Right atrium auricular region (tissue), 2 donors: ENCODE measurements at regions not wholly inside any gene's neighbourhood (a gene's known extent, or its start where the extent isn't known, plus 50 kb on each side); places are given as distances from the start of the nearest gene placed in this dataset.
A peak's percentile ranks its signal among the peaks of the same experiment; 100 is the strongest.
"Not testable (repeated sequence)": the region's sequence is repeated elsewhere in the genome, so short reads cannot be mapped to it uniquely, and the experiment has no call there.

Experiments
- DNase-seq: peaks from one replicate; pipeline ENCODE4 v3.0.0-alpha.2; 2019; ENCODE audit warnings: low spot score
- H3K27ac ChIP-seq, 2 donors: fragments of 200-600 bp; sonication (generic); 1 replicate in 1 of 2; 2 replicates in 1 of 2; pipeline ENCODE4 v1.5.1; 2016 to 2019
- H3K27me3 ChIP-seq, 2 donors: fragments of 200-600 bp; sonication (generic); one replicate each; pipeline versions ENCODE4 v1.5.1 to v1.6.0; 2017 to 2019
- H3K36me3 ChIP-seq: fragments of 200-600 bp; sonication (generic); one replicate; pipeline ENCODE4 v1.5.1; 2016
- H3K4me1 ChIP-seq, 2 donors: fragments of 200-600 bp; sonication (generic); one replicate each; pipeline versions ENCODE4 v1.5.1 to v1.6.0; 2017 to 2019
- H3K4me3 ChIP-seq, 2 donors: fragments of 200-600 bp; sonication (generic); 1 replicate in 1 of 2; 2 replicates in 1 of 2; pipeline ENCODE4 v1.5.1; 2017 to 2019; ENCODE audit warnings: mild to moderate bottlenecking in 1 of 2, moderate library complexity in 1 of 2
- H3K9me3 ChIP-seq, 2 donors: fragments of 200-600 bp; sonication (generic); one replicate each; pipeline ENCODE4 v1.5.1; 2019
- TF ChIP-seq, protein P1 (sequence below), 2 donors: fragments of 200-600 bp; sonication (generic); IDR thresholded peaks; one replicate each; pipeline ENCODE4 v1.5.1; 2019; ENCODE audit warnings: antibody characterized with exemption in 2 of 2

- H3K36me3 ChIP-seq, result no peaks in the 10 kb centered on the region
- no peak for DNase-seq
- H3K9me3 ChIP-seq, result no peaks in the 10 kb centered on the region
These were observed 403.0 kb upstream of the HS3ST1 start for GRCh38 chr4:11831739-11832138.

DNA sequence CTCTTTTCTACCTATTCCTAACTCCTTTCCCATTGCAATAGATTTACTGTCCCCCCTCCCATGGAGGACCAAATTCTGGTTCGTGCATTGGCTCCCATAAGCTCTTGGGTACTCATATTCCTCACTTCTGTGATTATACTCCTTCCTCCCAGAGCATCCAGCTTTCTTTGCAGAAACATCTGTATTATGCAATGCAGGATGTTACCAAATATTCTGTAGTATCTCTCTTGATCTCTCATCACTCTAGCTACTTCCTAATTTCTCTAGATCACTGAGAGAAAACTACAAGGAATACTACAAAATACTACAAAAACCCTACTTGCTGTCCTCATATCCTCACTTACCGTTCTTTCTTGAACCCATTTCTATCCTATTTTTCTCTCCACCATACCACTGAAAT is 395.9 kb upstream of the HS3ST1 start:
- Histone ChIP-seq H3K9me3 (no peaks in the 10 kb centered on the region), H3K36me3 (no peaks in the 10 kb centered on the region), H3K27ac (no peak overlapping the region), H3K27me3 (no peaks in the 10 kb centered on the region), H3K4me1 (no peaks in the 10 kb centered on the region), H3K4me3 (no peak overlapping the region)
- DNase-seq, result no peak
- TF ChIP-seq, protein P1, sequence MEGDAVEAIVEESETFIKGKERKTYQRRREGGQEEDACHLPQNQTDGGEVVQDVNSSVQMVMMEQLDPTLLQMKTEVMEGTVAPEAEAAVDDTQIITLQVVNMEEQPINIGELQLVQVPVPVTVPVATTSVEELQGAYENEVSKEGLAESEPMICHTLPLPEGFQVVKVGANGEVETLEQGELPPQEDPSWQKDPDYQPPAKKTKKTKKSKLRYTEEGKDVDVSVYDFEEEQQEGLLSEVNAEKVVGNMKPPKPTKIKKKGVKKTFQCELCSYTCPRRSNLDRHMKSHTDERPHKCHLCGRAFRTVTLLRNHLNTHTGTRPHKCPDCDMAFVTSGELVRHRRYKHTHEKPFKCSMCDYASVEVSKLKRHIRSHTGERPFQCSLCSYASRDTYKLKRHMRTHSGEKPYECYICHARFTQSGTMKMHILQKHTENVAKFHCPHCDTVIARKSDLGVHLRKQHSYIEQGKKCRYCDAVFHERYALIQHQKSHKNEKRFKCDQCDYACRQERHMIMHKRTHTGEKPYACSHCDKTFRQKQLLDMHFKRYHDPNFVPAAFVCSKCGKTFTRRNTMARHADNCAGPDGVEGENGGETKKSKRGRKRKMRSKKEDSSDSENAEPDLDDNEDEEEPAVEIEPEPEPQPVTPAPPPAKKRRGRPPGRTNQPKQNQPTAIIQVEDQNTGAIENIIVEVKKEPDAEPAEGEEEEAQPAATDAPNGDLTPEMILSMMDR (IDR thresholded peaks at IDR 0.05), result no peak

More at GRCh38 chr4:11831739-11832138, 403.0 kb upstream of the HS3ST1 start:
- TF ChIP-seq, protein P1 (IDR thresholded peaks at IDR 0.05), result no peak
- no peaks in the 10 kb centered on the region for H3K4me1 ChIP-seq
- H3K4me3 ChIP-seq, result no peak overlapping the region
- H3K27me3 ChIP-seq, result no peaks in the 10 kb centered on the region
- H3K27ac ChIP-seq, result no peak overlapping the region

DNA sequence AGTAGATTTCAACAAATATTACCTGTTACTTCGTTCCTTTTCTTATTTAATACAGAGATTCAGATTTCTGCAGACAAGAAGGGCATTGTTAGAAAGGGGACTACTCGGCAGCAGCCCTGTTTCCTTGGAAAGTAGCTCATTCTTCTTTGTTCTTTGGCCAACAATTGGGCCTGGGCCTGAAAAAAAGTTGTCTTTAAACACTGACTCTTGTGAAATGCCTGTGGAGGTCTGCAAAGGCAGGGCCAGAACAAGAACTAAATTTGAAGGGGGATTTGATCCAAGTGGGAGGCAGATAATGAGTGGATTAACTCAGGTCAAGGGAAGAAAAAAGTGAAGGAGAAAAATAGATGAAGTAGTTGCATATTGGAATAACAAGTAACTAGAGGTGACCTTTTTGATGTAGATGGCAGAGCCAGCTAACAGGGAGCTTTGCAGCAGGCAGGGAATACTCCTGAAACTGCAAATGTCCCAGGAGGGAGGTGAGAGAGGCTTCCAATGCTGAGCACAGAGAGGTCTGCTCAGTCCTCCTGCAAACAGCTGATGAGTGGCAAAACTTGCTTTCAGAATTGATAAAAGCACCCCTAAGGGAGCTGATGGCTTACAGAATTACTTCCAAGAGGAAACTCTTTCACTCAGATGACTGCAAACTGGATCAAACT is 393.2 kb upstream of the HS3ST1 start:
- H3K9me3 ChIP-seq, result no peaks in the 10 kb centered on the region
- no peak overlapping the region for H3K27ac ChIP-seq
- no peak for DNase-seq
- TF ChIP-seq, protein P1 (IDR thresholded peaks at IDR 0.05), result no peak
- H3K4me1 ChIP-seq, result no peaks in the 10 kb centered on the region
- no peak overlapping the region for H3K4me3 ChIP-seq
- H3K27me3 ChIP-seq, result no peaks in the 10 kb centered on the region
- H3K36me3 ChIP-seq, result no peaks in the 10 kb centered on the region

- Histone ChIP-seq H3K9me3 (no peaks in the 10 kb centered on the region), H3K27me3 (no peaks in the 10 kb centered on the region), H3K27ac (peak overlapping the region in 1 of 2 donors; percentile 6), H3K36me3 (no peaks in the 10 kb centered on the region), H3K4me3 (no peak overlapping the region), H3K4me1 (no peaks in the 10 kb centered on the region)
- DNase-seq, result no peak
- TF ChIP-seq, protein P1 (IDR thresholded peaks at IDR 0.05), result no peak
These were observed 388.4 kb upstream of the HS3ST1 start for GRCh38 chr4:11817088-11817487.

DNA sequence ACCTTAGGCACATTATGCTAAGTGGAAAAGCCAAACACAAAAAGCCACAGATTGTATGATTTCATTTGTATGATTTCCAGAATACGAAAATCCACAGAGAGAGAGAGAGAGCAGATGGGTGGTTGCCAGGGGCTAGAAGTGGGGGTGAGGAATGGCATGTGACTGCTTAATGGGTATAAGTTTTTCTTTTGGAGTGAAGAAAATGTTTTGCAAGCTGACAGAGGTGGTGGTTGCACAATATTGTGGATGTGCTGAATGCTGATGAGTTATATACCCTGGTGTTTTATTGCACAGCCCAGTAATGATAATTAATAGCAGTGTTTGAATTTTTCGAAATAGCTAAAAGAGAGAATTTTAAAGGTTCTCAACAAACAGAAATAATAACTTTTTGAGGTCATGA is 386.1 kb upstream of the HS3ST1 start:
- TF ChIP-seq, protein P1 (IDR thresholded peaks at IDR 0.05), result no peak
- no peaks in the 10 kb centered on the region for H3K27me3 ChIP-seq

GRCh38 chr4:11813951-11814446 is 385.3 kb upstream of the HS3ST1 start:
- H3K27ac ChIP-seq, result no peak overlapping the region
- no peak overlapping the region for H3K4me3 ChIP-seq
- H3K9me3 ChIP-seq, result no peaks in the 10 kb centered on the region
- no peaks in the 10 kb centered on the region for H3K36me3 ChIP-seq
- no peak for DNase-seq
- no peaks in the 10 kb centered on the region for H3K4me1 ChIP-seq
- TF ChIP-seq, protein P1 (IDR thresholded peaks at IDR 0.05), result no peak
- H3K27me3 ChIP-seq, result no peaks in the 10 kb centered on the region

More for the DNA sequence above, 386.1 kb upstream of the HS3ST1 start:
- Histone ChIP-seq H3K36me3 (no peaks in the 10 kb centered on the region), H3K9me3 (no peaks in the 10 kb centered on the region), H3K4me1 (no peaks in the 10 kb centered on the region), H3K27ac (no peak overlapping the region), H3K4me3 (no peak overlapping the region)
- no peak for DNase-seq

GRCh38 chr4:11811521-11811920 is 382.8 kb upstream of the HS3ST1 start:
- not testable (repeated sequence) for H3K36me3 ChIP-seq, H3K9me3 ChIP-seq, H3K27ac ChIP-seq, H3K27me3 ChIP-seq, DNase-seq, H3K4me1 ChIP-seq, H3K4me3 ChIP-seq
